ENCODE measurements at regions not wholly inside any gene's neighbourhood (a gene's known extent, or its start where the extent isn't known, plus 50 kb on each side); places are given as distances from the start of the nearest gene placed in this dataset.
"Not testable (repeated sequence)": the region's sequence is repeated elsewhere in the genome, so short reads cannot be mapped to it uniquely, and the experiment has no call there.

- DNase-seq (ENCODE audit: low spot score), result no peak
- TF ChIP-seq CTCF (IDR thresholded peaks at IDR 0.05; ENCODE audit: extremely low read depth, insufficient read depth, missing control alignments), result no peak
- in situ Hi-C loops (cut with MboI; ENCODE audit: low pct_unique_long_range_greater_than_20kb, low sequenced_read_pairs, unreplicated experiment), result no loop called here
These were observed 1086.1 kb upstream of the CELF4 start for GRCh38 chr18:38651736-38652135.

GRCh38 chr18:38648179-38648578, 1082.6 kb upstream of the CELF4 start:
- in situ Hi-C loops (cut with MboI; ENCODE audit: low pct_unique_long_range_greater_than_20kb, low sequenced_read_pairs, unreplicated experiment), result no loop called here
- TF ChIP-seq CTCF (IDR thresholded peaks at IDR 0.05; ENCODE audit: extremely low read depth, insufficient read depth, missing control alignments), result no peak
- DNase-seq (ENCODE audit: low spot score), result no peak

- in situ Hi-C loops (cut with MboI; ENCODE audit: low pct_unique_long_range_greater_than_20kb, low sequenced_read_pairs, unreplicated experiment), result no loop called here
- no peak for DNase-seq (ENCODE audit: low spot score)
- no peak for TF ChIP-seq CTCF (IDR thresholded peaks at IDR 0.05; ENCODE audit: extremely low read depth, insufficient read depth, missing control alignments)
These were observed 1080.7 kb upstream of the CELF4 start for GRCh38 chr18:38646296-38646695.

GRCh38 chr18:38644875-38645641, 1079.5 kb upstream of the CELF4 start:
- DNase-seq (ENCODE audit: low spot score), result no peak
- in situ Hi-C loops (cut with MboI; ENCODE audit: low pct_unique_long_range_greater_than_20kb, low sequenced_read_pairs, unreplicated experiment), result no loop called here
- TF ChIP-seq CTCF (IDR thresholded peaks at IDR 0.05; ENCODE audit: extremely low read depth, insufficient read depth, missing control alignments), result no peak

- TF ChIP-seq CTCF (IDR thresholded peaks at IDR 0.05; ENCODE audit: extremely low read depth, insufficient read depth, missing control alignments), result no peak
- in situ Hi-C loops (cut with MboI; ENCODE audit: low pct_unique_long_range_greater_than_20kb, low sequenced_read_pairs, unreplicated experiment), result no loop called here
- DNase-seq (ENCODE audit: low spot score), result no peak
These were observed 1077.1 kb upstream of the CELF4 start for GRCh38 chr18:38642711-38643110.

GRCh38 chr18:38639700-38640099, 1074.1 kb upstream of the CELF4 start:
- in situ Hi-C loops (cut with MboI; ENCODE audit: low pct_unique_long_range_greater_than_20kb, low sequenced_read_pairs, unreplicated experiment); DNase-seq (ENCODE audit: low spot score): not testable (repeated sequence)

GRCh38 chr18:38635709-38636430, 1070.3 kb upstream of the CELF4 start:
- no peak for DNase-seq (ENCODE audit: low spot score)
- TF ChIP-seq CTCF (IDR thresholded peaks at IDR 0.05; ENCODE audit: extremely low read depth, insufficient read depth, missing control alignments), result no peak
- in situ Hi-C loops (cut with MboI; ENCODE audit: low pct_unique_long_range_greater_than_20kb, low sequenced_read_pairs, unreplicated experiment), result no loop called here
